Cardiac muscle cell (in vitro differentiated cells and primary cell): ENCODE measurements at regions not wholly inside any gene's neighbourhood (a gene's known extent, or its start where the extent isn't known, plus 50 kb on each side); places are given as distances from the start of the nearest gene placed in this dataset.
"Not testable (repeated sequence)": the region's sequence is repeated elsewhere in the genome, so short reads cannot be mapped to it uniquely, and the experiment has no call there.

Source experiments
- DNase-seq, 2 donors: peaks; one replicate each; pipeline versions ENCODE4 v3.0.0 to v3.0.0-alpha.2; 2010 to 2017; ENCODE audit warnings: low read depth in 1 of 2, low spot score in 1 of 2
- H3K27ac ChIP-seq: fragments of 200-600 bp; sonication (generic); 2 replicates; pipeline ENCODE4 v1.5.1; 2016
- H3K27me3 ChIP-seq: fragments of 200-600 bp; sonication (generic); 2 replicates; pipeline ENCODE4 v1.6.0; 2016; ENCODE audit warnings: control low read depth
- H3K36me3 ChIP-seq: fragments of 200-600 bp; sonication (generic); 2 replicates; pipeline ENCODE4 v1.5.1; 2016; ENCODE audit warnings: control low read depth
- H3K4me1 ChIP-seq: fragments of 200-600 bp; sonication (generic); 2 replicates; pipeline ENCODE4 v1.8.1; 2017; ENCODE audit warnings: low read depth, mild to moderate bottlenecking, mixed run types
- H3K4me3 ChIP-seq: fragments of 200-600 bp; sonication (generic); 2 replicates; pipeline ENCODE4 v1.5.1; 2016; ENCODE audit warnings: mild to moderate bottlenecking
- H3K9me3 ChIP-seq: fragments of 200-600 bp; sonication (generic); 2 replicates; pipeline ENCODE4 v1.5.1; 2017; ENCODE audit warnings: low read depth, mild to moderate bottlenecking, control low read depth

DNA sequence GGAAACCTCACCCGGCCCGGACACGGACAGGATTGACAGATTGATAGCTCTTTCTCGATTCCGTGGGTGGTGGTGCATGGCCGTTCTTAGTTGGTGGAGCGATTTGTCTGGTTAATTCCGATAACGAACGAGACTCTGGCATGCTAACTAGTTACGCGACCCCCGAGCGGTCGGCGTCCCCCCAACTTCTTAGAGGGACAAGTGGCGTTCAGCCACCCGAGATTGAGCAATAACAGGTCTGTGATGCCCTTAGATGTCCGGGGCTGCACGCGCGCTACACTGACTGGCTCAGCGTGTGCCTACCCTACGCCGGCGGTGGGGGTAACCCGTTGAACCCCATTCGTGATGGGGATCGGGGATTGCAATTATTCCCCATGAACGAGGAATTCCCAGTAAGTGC, 2266.3 kb upstream of the TPTE start:
- H3K4me1 ChIP-seq, DNase-seq: not testable (repeated sequence)

DNA sequence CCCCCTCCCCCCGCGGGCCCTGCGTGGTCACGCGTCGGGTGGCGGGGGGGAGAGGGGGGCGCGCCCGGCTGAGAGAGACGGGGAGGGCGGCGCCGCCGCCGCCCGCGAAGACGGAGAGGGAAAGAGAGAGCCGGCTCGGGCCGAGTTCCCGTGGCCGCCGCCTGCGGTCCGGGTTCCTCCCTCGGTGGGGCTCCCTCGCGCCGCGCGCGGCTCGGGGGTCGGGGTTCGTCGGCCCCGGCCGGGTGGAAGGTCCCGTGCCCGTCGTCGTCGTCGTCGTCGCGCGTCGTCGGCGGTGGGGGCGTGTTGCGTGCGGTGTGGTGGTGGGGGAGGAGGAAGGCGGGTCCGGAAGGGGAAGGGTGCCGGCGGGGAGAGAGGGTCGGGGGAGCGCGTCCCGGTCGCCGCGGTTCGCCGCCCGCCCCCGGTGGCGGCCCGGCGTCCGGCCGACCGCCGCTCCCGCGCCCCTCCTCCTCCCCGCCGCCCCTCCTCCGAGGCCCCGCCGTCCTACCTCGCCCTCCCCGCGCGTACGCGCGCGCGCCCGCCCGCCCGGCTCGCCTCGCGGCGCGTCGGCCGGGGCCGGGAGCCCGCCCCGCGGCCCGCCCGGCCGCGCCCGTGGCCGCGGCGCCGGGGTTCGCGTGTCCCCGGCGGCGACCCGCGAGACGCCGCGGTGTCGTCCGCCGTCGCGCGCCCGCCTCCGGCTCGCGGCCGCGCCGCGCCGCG, 2264.1 kb upstream of the TPTE start:
- H3K4me1 ChIP-seq, H3K27me3 ChIP-seq, H3K4me3 ChIP-seq, H3K9me3 ChIP-seq, H3K27ac ChIP-seq, H3K36me3 ChIP-seq: not testable (repeated sequence)
- DNase-seq = peak in 1 of 2 donors; percentile 16

More for the DNA sequence above, 2266.3 kb upstream of the TPTE start:
- not testable (repeated sequence) for H3K36me3 ChIP-seq, H3K4me3 ChIP-seq, H3K9me3 ChIP-seq, H3K27ac ChIP-seq, H3K27me3 ChIP-seq

DNA sequence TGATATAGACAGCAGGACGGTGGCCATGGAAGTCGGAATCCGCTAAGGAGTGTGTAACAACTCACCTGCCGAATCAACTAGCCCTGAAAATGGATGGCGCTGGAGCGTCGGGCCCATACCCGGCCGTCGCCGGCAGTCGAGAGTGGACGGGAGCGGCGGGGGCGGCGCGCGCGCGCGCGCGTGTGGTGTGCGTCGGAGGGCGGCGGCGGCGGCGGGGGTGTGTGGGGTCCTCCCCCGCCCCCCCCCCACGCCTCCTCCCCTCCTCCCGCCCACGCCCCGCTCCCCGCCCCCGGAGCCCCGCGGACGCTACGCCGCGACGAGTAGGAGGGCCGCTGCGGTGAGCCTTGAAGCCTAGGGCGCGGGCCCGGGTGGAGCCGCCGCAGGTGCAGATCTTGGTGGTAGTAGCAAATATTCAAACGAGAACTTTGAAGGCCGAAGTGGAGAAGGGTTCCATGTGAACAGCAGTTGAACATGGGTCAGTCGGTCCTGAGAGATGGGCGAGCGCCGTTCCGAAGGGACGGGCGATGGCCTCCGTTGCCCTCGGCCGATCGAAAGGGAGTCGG, 2261.2 kb upstream of the TPTE start:
- not testable (repeated sequence) for H3K36me3 ChIP-seq, H3K27me3 ChIP-seq, H3K27ac ChIP-seq, H3K4me1 ChIP-seq, DNase-seq, H3K4me3 ChIP-seq, H3K9me3 ChIP-seq
